OCI-LY7 (cell line): ENCODE measurements at regions not wholly inside any gene's neighbourhood (a gene's known extent, or its start where the extent isn't known, plus 50 kb on each side); places are given as distances from the start of the nearest gene placed in this dataset.

Source experiments
- BruUV-seq: library from RNA; stranded (reverse); fragments of 400-500 nt; replicated peaks from 2 replicates; lab custom pipeline; 2021; lab: Mats Ljungman, UMichigan
- CTCF ChIA-PET: fragments of 300-600 bp; sonication (Branson Sonifier 250); formaldehyde crosslinking; loops from one replicate; lab custom pipeline; 2022; ENCODE audit warnings: antibody characterized with exemption; ENCODE audit not compliant: unreplicated experiment; lab: Charles Lee
- POLR2A ChIA-PET: fragments of 300-600 bp; sonication (Branson Sonifier 250); formaldehyde crosslinking; loops from one replicate; lab custom pipeline; 2022; ENCODE audit warnings: antibody characterized with exemption; lab: Charles Lee
- DNase-seq: peaks from one replicate; pipeline ENCODE4 v3.0.0-alpha.2; 2015; ENCODE audit warnings: low spot score
- H2AFZ ChIP-seq: fragments of 200-600 bp; sonication (generic), shearing (Covaris generic); 2 replicates; pipeline ENCODE4 v1.6.1; 2014; ENCODE audit warnings: mild to moderate bottlenecking, antibody characterized with exemption, low read length, moderate library complexity
- H3K27ac ChIP-seq: fragments of 200-600 bp; sonication (generic); 2 replicates; pipeline ENCODE4 v1.5.1; 2014; ENCODE audit warnings: mixed run types, low read depth, mild to moderate bottlenecking, moderate library complexity, low read length, inconsistent platforms; ENCODE audit not compliant: poor library complexity, severe bottlenecking
- H3K36me3 ChIP-seq: fragments of 200-600 bp; sonication (generic); 2 replicates; pipeline ENCODE4 v1.6.1; 2014; ENCODE audit warnings: mild to moderate bottlenecking, antibody characterized with exemption, low read length, moderate library complexity, mixed read lengths; ENCODE audit not compliant: insufficient read depth
- H3K4me1 ChIP-seq: fragments of 200-600 bp; sonication (generic); 2 replicates; pipeline ENCODE4 v1.5.1; 2014; ENCODE audit warnings: mild to moderate bottlenecking, low read length; ENCODE audit not compliant: insufficient read depth, poor library complexity, severe bottlenecking
- H3K4me2 ChIP-seq: fragments of 200-600 bp; sonication (generic); 2 replicates; pipeline ENCODE4 v1.6.1; 2014; ENCODE audit warnings: mild to moderate bottlenecking, low read length
- H3K4me3 ChIP-seq: fragments of 200-600 bp; sonication (generic); 2 replicates; pipeline ENCODE4 v1.5.1; 2014; ENCODE audit warnings: mild to moderate bottlenecking, low read depth, low read length; ENCODE audit not compliant: poor library complexity, severe bottlenecking
- H3K79me2 ChIP-seq: fragments of 200-600 bp; sonication (generic); 2 replicates; pipeline ENCODE4 v1.6.1; 2016; ENCODE audit warnings: low read depth, mild to moderate bottlenecking, low read length, moderate library complexity, mixed read lengths; ENCODE audit not compliant: insufficient read depth
- H3K9me2 ChIP-seq: fragments of 200-600 bp; sonication (generic); 2 replicates; pipeline ENCODE4 v1.6.1; 2016; ENCODE audit warnings: mild to moderate bottlenecking, low read length, mixed read lengths; ENCODE audit not compliant: insufficient read depth
- H3K9me3 ChIP-seq: fragments of 200-600 bp; sonication (generic); 2 replicates; pipeline ENCODE4 v1.6.1; 2014; ENCODE audit warnings: mild to moderate bottlenecking, mixed run types, low read length, mixed read lengths
- H4K20me1 ChIP-seq: fragments of 200-600 bp; sonication (generic); 2 replicates; pipeline ENCODE4 v1.6.1; 2014; ENCODE audit warnings: mild to moderate bottlenecking, antibody characterized with exemption, low read length, moderate library complexity, mixed read lengths; ENCODE audit not compliant: insufficient read depth
- EZH2phosphoT487 ChIP-seq: fragments of 200-600 bp; sonication (generic); IDR thresholded peaks from 2 replicates; pipeline ENCODE4 v1.6.1; 2018; ENCODE audit warnings: low read depth, borderline replicate concordance, mild to moderate bottlenecking, mixed run types, antibody characterized with exemption, low read length, moderate library complexity, mixed read lengths
- intact Hi-C: fragments of 100-400 bp; cut with micrococcal nuclease; formaldehyde crosslinking; loops from one replicate; pipeline ENCODE4 v1.10.0; 2022; ENCODE audit not compliant: unreplicated experiment
- TF ChIP-seq, protein P1 (sequence below): fragments of 200-600 bp; sonication (generic); conservative IDR thresholded peaks from 2 replicates; pipeline ENCODE4 v1.5.1; 2014; ENCODE audit warnings: mild to moderate bottlenecking, antibody characterized with exemption, low read length, moderate library complexity, mixed read lengths

DNA sequence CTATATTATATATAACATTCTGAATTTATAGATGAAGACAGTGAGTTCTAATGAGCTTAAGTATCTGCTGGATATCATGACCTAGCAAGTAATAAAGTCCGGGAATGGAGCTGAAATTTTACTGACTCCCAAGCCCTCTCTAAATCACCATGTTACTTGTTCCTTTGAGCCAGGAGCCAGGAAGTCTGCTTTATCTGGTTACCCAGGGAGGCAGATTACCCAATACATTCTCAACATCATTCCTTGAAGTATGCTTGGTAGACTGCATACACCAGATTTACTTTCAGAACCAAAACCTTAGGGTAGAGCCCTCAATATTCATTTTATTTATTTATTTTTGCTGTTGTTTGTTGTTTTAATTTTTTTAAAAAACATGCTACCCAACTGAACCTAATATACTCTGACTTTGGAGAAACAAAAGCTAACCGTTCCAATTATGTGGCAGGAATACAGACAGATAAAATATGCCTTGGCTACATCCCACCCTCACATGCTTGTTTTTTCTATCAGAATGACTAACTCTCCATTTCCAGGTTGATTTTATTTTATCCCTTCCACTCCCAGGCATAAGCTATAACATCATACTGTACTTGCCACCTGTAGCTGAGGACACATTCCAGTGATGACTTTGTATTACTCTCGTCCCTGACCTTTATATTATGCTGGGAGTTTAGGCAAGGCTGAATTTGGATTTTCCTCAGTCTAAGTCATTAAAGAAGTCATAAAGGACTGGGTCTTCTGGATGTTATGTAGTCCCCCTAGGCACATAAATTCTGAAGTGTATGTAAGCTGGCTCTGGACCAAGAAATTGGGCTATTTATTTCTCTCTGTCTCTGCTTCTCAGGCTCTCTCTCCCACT is 82.0 kb downstream of the YIPF5 start:
- Histone ChIP-seq H3K9me3 (no peaks in the 10 kb centered on the region), H3K79me2 (no peaks in the 10 kb centered on the region), H4K20me1 (no peaks in the 10 kb centered on the region), H3K4me3 (no peak overlapping the region), H3K27ac (no peak overlapping the region), H3K4me2 (no peak overlapping the region), H3K4me1 (no peaks in the 10 kb centered on the region), H3K36me3 (no peaks in the 10 kb centered on the region), H3K9me2 (no peaks in the 10 kb centered on the region), H2AFZ (no peak overlapping the region)
- intact Hi-C loops, result no loop called here
- no TSS peak for BruUV-seq
- CTCF ChIA-PET, result no interaction called here
- POLR2A ChIA-PET, result interaction anchor here (0.7 kb wide), 1 partner anchor 9 kb away, joined by 3 read pairs; no protein-coding TSS in a partner anchor
- TF ChIP-seq EZH2phosphoT487, result no peak
- TF ChIP-seq, protein P1, sequence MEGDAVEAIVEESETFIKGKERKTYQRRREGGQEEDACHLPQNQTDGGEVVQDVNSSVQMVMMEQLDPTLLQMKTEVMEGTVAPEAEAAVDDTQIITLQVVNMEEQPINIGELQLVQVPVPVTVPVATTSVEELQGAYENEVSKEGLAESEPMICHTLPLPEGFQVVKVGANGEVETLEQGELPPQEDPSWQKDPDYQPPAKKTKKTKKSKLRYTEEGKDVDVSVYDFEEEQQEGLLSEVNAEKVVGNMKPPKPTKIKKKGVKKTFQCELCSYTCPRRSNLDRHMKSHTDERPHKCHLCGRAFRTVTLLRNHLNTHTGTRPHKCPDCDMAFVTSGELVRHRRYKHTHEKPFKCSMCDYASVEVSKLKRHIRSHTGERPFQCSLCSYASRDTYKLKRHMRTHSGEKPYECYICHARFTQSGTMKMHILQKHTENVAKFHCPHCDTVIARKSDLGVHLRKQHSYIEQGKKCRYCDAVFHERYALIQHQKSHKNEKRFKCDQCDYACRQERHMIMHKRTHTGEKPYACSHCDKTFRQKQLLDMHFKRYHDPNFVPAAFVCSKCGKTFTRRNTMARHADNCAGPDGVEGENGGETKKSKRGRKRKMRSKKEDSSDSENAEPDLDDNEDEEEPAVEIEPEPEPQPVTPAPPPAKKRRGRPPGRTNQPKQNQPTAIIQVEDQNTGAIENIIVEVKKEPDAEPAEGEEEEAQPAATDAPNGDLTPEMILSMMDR, result no peak
- no peak for DNase-seq

DNA sequence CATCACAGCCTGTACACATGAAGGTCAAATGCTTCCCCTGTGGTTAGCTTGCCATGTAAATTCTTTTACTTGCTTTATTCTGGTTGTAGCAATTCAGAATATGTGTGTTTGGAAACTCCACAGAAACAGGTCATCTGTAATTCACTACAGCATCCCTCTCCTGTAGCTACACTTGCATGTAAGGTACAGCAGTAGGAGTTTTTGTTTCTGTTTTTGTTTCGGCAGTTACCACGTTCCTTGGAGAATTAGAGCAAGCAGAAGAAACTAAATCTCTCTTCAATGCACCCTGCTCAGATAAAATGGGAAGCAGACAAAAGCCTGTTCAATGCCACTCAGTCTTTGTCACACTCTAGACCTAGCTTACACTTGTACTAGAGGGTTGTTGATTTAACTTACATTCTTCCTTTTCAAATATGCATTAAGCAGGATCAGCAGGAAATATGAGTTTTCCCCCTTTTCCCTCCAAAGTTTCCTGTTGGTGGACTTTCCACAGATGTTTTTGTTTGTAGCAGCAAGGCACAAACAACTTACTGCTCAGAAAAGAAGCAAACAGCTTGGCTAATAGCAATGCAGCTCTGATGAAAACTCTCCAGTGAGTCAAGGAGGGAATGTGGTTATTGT is 80.9 kb downstream of the YIPF5 start:
- Histone ChIP-seq H4K20me1 (no peaks in the 10 kb centered on the region), H3K9me2 (no peaks in the 10 kb centered on the region), H3K4me2 (no peak overlapping the region), H3K9me3 (no peaks in the 10 kb centered on the region), H3K27ac (no peak overlapping the region), H2AFZ (no peak overlapping the region), H3K79me2 (no peaks in the 10 kb centered on the region), H3K36me3 (no peaks in the 10 kb centered on the region), H3K4me3 (no peak overlapping the region), H3K4me1 (no peaks in the 10 kb centered on the region)
- no peak for DNase-seq
- intact Hi-C loops, result no loop called here
- POLR2A ChIA-PET, result interaction anchor here (0.6 kb wide), 1 partner anchor 1197 kb away, joined by 3 read pairs; no protein-coding TSS in a partner anchor
- CTCF ChIA-PET, result no interaction called here
- BruUV-seq, result no TSS peak
- TF ChIP-seq EZH2phosphoT487, result no peak
- TF ChIP-seq, protein P1, result no peak

DNA sequence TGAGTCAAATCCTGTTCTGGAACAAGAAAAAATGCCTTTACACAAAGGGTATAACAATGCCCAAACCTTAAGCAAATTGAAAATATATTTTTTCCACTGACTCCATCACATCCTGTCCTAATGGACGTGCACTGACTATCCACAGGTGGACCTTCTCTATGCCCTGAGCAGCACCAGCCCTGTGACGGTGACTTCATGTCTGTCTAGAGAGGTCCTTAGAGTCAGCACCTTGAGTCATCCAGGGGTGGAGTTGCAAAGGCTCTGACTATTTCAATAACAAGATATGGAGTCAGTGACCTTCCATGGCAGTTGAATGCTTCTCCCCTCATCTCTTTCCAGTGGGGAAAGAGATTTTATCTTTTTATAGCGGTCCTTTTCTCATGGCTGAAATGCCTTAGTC is 78.0 kb downstream of the YIPF5 start:
- H3K9me3 ChIP-seq, result no peaks in the 10 kb centered on the region
- intact Hi-C loops, result no loop called here
- no peaks in the 10 kb centered on the region for H4K20me1 ChIP-seq
- H3K4me3 ChIP-seq, result no peak overlapping the region
- TF ChIP-seq, protein P1, result no peak
- no peak for TF ChIP-seq EZH2phosphoT487
- H3K4me1 ChIP-seq, result no peaks in the 10 kb centered on the region
- BruUV-seq, result no TSS peak
- H3K27ac ChIP-seq, result no peak overlapping the region
- H3K36me3 ChIP-seq, result no peaks in the 10 kb centered on the region
- no peak for DNase-seq
- no peaks in the 10 kb centered on the region for H3K79me2 ChIP-seq
- no peak overlapping the region for H3K4me2 ChIP-seq
- CTCF ChIA-PET, result no interaction called here
- POLR2A ChIA-PET, result no interaction called here
- no peak overlapping the region for H2AFZ ChIP-seq
- no peaks in the 10 kb centered on the region for H3K9me2 ChIP-seq
